H9 (cell line): ENCODE measurements at regions not wholly inside any gene's neighbourhood (a gene's known extent, or its start where the extent isn't known, plus 50 kb on each side); places are given as distances from the start of the nearest gene placed in this dataset.

Experiments used
- DNase-seq: peaks from one replicate; pipeline ENCODE4 v3.0.0-alpha.2; 2017
- H2AFZ ChIP-seq: one replicate; pipeline ENCODE4 v1.6.1; 2013; ENCODE audit warnings: mild to moderate bottlenecking, low read length, control low read depth, moderate library complexity
- H2AK5ac ChIP-seq: 2 replicates; pipeline ENCODE4 v1.6.1; 2013; ENCODE audit warnings: low read length, control low read depth, mixed read lengths; ENCODE audit not compliant: insufficient read length
- H2BK120ac ChIP-seq: one replicate; pipeline ENCODE4 v1.6.1; 2013; ENCODE audit warnings: low read depth, mild to moderate bottlenecking, low read length, control low read depth, inconsistent platforms; ENCODE audit not compliant: poor library complexity, severe bottlenecking
- H2BK12ac ChIP-seq: 2 replicates; pipeline ENCODE4 v1.6.1; 2013; ENCODE audit warnings: low read length, control low read depth, mixed read lengths, low read depth; ENCODE audit not compliant: insufficient read length
- H2BK15ac ChIP-seq: 2 replicates; pipeline ENCODE4 v1.6.1; 2013; ENCODE audit warnings: low read depth, low read length, control low read depth
- H2BK20ac ChIP-seq: one replicate; pipeline ENCODE4 v1.6.1; 2013; ENCODE audit warnings: low read depth, mild to moderate bottlenecking, low read length, control low read depth, inconsistent platforms; ENCODE audit not compliant: poor library complexity, severe bottlenecking
- H2BK5ac ChIP-seq: 2 replicates; pipeline ENCODE4 v1.6.1; 2013; ENCODE audit warnings: low read length, control low read depth, mixed read lengths; ENCODE audit not compliant: insufficient read length
- H3K14ac ChIP-seq: 2 replicates; pipeline ENCODE4 v1.6.1; 2013; ENCODE audit warnings: low read length, control low read depth; ENCODE audit not compliant: insufficient read depth
- H3K18ac ChIP-seq: 2 replicates; pipeline ENCODE4 v1.6.1; 2013; ENCODE audit warnings: low read depth, mild to moderate bottlenecking, mixed read lengths, low read length, control low read depth; ENCODE audit not compliant: insufficient read length
- H3K23ac ChIP-seq: 2 replicates; pipeline ENCODE4 v1.6.1; 2013; ENCODE audit warnings: low read length, control low read depth, mixed read lengths, low read depth; ENCODE audit not compliant: insufficient read length
- H3K23me2 ChIP-seq: 2 replicates; pipeline ENCODE4 v1.6.1; 2013; ENCODE audit warnings: low read depth, mild to moderate bottlenecking, mixed read lengths, low read length, control low read depth; ENCODE audit not compliant: insufficient read length, poor library complexity, severe bottlenecking
- H3K27ac ChIP-seq: 2 replicates; pipeline ENCODE4 v1.5.1; 2013; ENCODE audit warnings: low read length, control low read depth, mixed read lengths, low read depth; ENCODE audit not compliant: insufficient read length
- H3K27me3 ChIP-seq: 2 replicates; pipeline ENCODE4 v1.6.1; 2013; ENCODE audit warnings: low read length, control low read depth, inconsistent platforms; ENCODE audit not compliant: insufficient read depth
- H3K4ac ChIP-seq: 2 replicates; pipeline ENCODE4 v1.6.1; 2013; ENCODE audit warnings: low read depth, mild to moderate bottlenecking, control low read depth, inconsistent platforms, low read length, moderate library complexity
- H3K4me1 ChIP-seq: 2 replicates; pipeline ENCODE4 v1.6.1; 2013; ENCODE audit warnings: low read length, control low read depth, inconsistent platforms; ENCODE audit not compliant: insufficient read depth
- H3K4me2 ChIP-seq: 2 replicates; pipeline ENCODE4 v1.6.1; 2013; ENCODE audit warnings: low read length, control low read depth, mixed read lengths; ENCODE audit not compliant: insufficient read length, insufficient read depth
- H3K56ac ChIP-seq: 2 replicates; pipeline ENCODE4 v1.6.1; 2013; ENCODE audit warnings: low read depth, mild to moderate bottlenecking, mixed read lengths, low read length, control low read depth; ENCODE audit not compliant: insufficient read length
- H3K79me1 ChIP-seq: 2 replicates; pipeline ENCODE4 v1.6.1; 2013; ENCODE audit warnings: low read depth, mild to moderate bottlenecking, moderate library complexity, low read length, control low read depth, inconsistent platforms; ENCODE audit not compliant: insufficient read depth, poor library complexity, severe bottlenecking
- H3K79me2 ChIP-seq: 2 replicates; pipeline ENCODE4 v1.6.1; 2013; ENCODE audit warnings: low read length, control low read depth, inconsistent platforms; ENCODE audit not compliant: insufficient read depth
- H3K9ac ChIP-seq: 2 replicates; pipeline ENCODE4 v1.6.1; 2013; ENCODE audit warnings: low read length, control low read depth, mixed read lengths; ENCODE audit not compliant: insufficient read length; ENCODE audit errors: extremely low read depth
- H3K9me3 ChIP-seq: one replicate; pipeline ENCODE4 v1.6.1; 2013; ENCODE audit warnings: low read depth, low read length, inconsistent platforms; ENCODE audit not compliant: control insufficient read depth
- H3T11ph ChIP-seq: one replicate; pipeline ENCODE4 v1.6.1; 2013; ENCODE audit warnings: mild to moderate bottlenecking, low read length, control low read depth, inconsistent platforms
- H4K20me1 ChIP-seq: one replicate; pipeline ENCODE4 v1.6.1; 2013; ENCODE audit not compliant: control insufficient read depth, insufficient read length, insufficient read depth
- H4K5ac ChIP-seq: 2 replicates; pipeline ENCODE4 v1.6.1; 2013; ENCODE audit warnings: low read depth, mild to moderate bottlenecking, mixed read lengths, low read length, control low read depth; ENCODE audit not compliant: insufficient read length
- H4K8ac ChIP-seq: replicated peaks from 2 replicates; pipeline ENCODE4 v1.6.1; 2013; ENCODE audit warnings: low read length, control low read depth, mixed read lengths, low read depth; ENCODE audit not compliant: insufficient read length
- H4K91ac ChIP-seq: 2 replicates; pipeline ENCODE4 v1.6.1; 2013; ENCODE audit warnings: low read depth, mild to moderate bottlenecking, moderate library complexity, mixed read lengths, low read length, control low read depth; ENCODE audit not compliant: insufficient read length
- H3K27ac Mint-ChIP-seq, 3 experiments: 2 replicates in 2 of 3; 3 replicates in 1 of 3; pipeline ENCODE4 v1.8.0; 2020 to 2021; ENCODE audit warnings: mixed read lengths in 3 of 3, mild to moderate bottlenecking in 1 of 3, moderate library complexity in 1 of 3
- H3K27me3 Mint-ChIP-seq: 2 replicates; pipeline ENCODE4 v1.8.0; 2021; ENCODE audit warnings: low read depth, mild to moderate bottlenecking, moderate library complexity, mixed read lengths
- H3K36me3 Mint-ChIP-seq, 3 experiments: 2 replicates in 2 of 3; 3 replicates in 1 of 3; pipeline ENCODE4 v1.8.0; 2020 to 2021; ENCODE audit warnings: low read depth in 3 of 3, mixed read lengths in 3 of 3; ENCODE audit not compliant: insufficient read depth in 1 of 3
- H3K4me1 Mint-ChIP-seq, 2 experiments: 2 replicates each; pipeline ENCODE4 v1.8.0; 2020; ENCODE audit warnings: mixed read lengths in 2 of 2
- H3K4me3 Mint-ChIP-seq, 2 experiments: 2 replicates in 1 of 2; 3 replicates in 1 of 2; pipeline ENCODE4 v1.8.0; 2020 to 2021; ENCODE audit warnings: mild to moderate bottlenecking in 2 of 2, mixed read lengths in 2 of 2, moderate library complexity in 1 of 2
- H3K9me3 Mint-ChIP-seq, 2 experiments: 2 replicates in 1 of 2; 3 replicates in 1 of 2; pipeline ENCODE4 v1.8.0; 2020; ENCODE audit warnings: mild to moderate bottlenecking in 2 of 2, mixed read lengths in 2 of 2, moderate library complexity in 1 of 2
- WGBS: extraction: QIAGEN DNeasy Blood & Tissue Kit; methylation state at CpG from one replicate; pipeline ENCODE4 v1.1.7; 2013; ENCODE audit warnings: missing lambda C conversion rate, low lambda C conversion rate, mixed read lengths; ENCODE audit not compliant: insufficient read length; ENCODE audit errors: extremely low coverage; 5-methylcytosine and 5-hydroxymethylcytosine counted together
- TF ChIP-seq, protein P1 (sequence below): fragments of 200-600 bp; sonication (generic); conservative IDR thresholded peaks from 3 replicates; pipeline ENCODE4 v1.8.0; 2021; ENCODE audit warnings: antibody characterized with exemption, mild to moderate bottlenecking

GRCh38 chr5:165404917-165405316 is 1899.5 kb downstream of the MAT2B start:
- Histone ChIP-seq H2BK5ac (no peak overlapping the region), H4K8ac (no peak overlapping the region), H3K23ac (no peak overlapping the region), H2BK15ac (no peak overlapping the region), H3K27ac (no peak overlapping the region), H3K9me3 (no peaks in the 10 kb centered on the region), H4K20me1 (no peaks in the 10 kb centered on the region), H4K5ac (no peak overlapping the region), H3K14ac (no peak overlapping the region), H3T11ph (no peak overlapping the region), H3K4me2 (no peak overlapping the region), H2AFZ (no peak overlapping the region), H3K4ac (no peak overlapping the region), H4K91ac (no peak overlapping the region), H3K9ac (no peak overlapping the region), H3K23me2 (no peaks in the 10 kb centered on the region), H3K79me1 (no peaks in the 10 kb centered on the region), H2BK120ac (no peak overlapping the region), H3K27me3 (no peaks in the 10 kb centered on the region), H3K79me2 (no peaks in the 10 kb centered on the region), H3K56ac (no peak overlapping the region), H2BK12ac (no peak overlapping the region), H2BK20ac (no peak overlapping the region), H2AK5ac (no peak overlapping the region), H3K4me1 (no peaks in the 10 kb centered on the region), H3K18ac (no peak overlapping the region)
- TF ChIP-seq, protein P1, sequence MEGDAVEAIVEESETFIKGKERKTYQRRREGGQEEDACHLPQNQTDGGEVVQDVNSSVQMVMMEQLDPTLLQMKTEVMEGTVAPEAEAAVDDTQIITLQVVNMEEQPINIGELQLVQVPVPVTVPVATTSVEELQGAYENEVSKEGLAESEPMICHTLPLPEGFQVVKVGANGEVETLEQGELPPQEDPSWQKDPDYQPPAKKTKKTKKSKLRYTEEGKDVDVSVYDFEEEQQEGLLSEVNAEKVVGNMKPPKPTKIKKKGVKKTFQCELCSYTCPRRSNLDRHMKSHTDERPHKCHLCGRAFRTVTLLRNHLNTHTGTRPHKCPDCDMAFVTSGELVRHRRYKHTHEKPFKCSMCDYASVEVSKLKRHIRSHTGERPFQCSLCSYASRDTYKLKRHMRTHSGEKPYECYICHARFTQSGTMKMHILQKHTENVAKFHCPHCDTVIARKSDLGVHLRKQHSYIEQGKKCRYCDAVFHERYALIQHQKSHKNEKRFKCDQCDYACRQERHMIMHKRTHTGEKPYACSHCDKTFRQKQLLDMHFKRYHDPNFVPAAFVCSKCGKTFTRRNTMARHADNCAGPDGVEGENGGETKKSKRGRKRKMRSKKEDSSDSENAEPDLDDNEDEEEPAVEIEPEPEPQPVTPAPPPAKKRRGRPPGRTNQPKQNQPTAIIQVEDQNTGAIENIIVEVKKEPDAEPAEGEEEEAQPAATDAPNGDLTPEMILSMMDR = no peak
- Mint-ChIP-seq H3K4me3 (no peak overlapping the region), H3K27ac (no peak overlapping the region), H3K36me3 (peaks cover 13 to 32% (median 20%) of the 10 kb centered on the region in 3 experiments), H3K4me1 (peaks cover 7 to 10% of the 10 kb centered on the region in 2 experiments), H3K9me3 (peaks cover 26 to 29% of the 10 kb centered on the region in 2 experiments), H3K27me3 (no peaks in the 10 kb centered on the region)
- no peak for DNase-seq
- WGBS = no CpG with 5 or more reads among the region's 2 CpGs
